Effector memory CD8-positive, alpha-beta T cell (primary cell): ENCODE measurements at regions not wholly inside any gene's neighbourhood (a gene's known extent, or its start where the extent isn't known, plus 50 kb on each side); places are given as distances from the start of the nearest gene placed in this dataset.
"Not testable (repeated sequence)": the region's sequence is repeated elsewhere in the genome, so short reads cannot be mapped to it uniquely, and the experiment has no call there.

ENCODE experiments used
- ATAC-seq: fragments of 150-1000 bp; cut with Tn5 transposase; replicated peaks from 2 replicates; pipeline ENCODE4 v1.10.0; 2021; ENCODE audit warnings: mild to moderate bottlenecking, moderate library complexity
- DNase-seq, 3 experiments: peaks; one replicate each; pipeline ENCODE4 v3.0.0; 2021
- H3K27ac Mint-ChIP-seq, 2 donors: one replicate each; pipeline ENCODE4 v1.8.0; 2022; ENCODE audit warnings: mild to moderate bottlenecking in 2 of 2, mixed read lengths in 2 of 2, moderate library complexity in 2 of 2
- H3K27me3 Mint-ChIP-seq, 2 donors: one replicate each; pipeline ENCODE4 v1.8.0; 2022; ENCODE audit warnings: mixed read lengths in 2 of 2
- H3K36me3 Mint-ChIP-seq: one replicate; pipeline ENCODE4 v1.8.0; 2022; ENCODE audit warnings: mild to moderate bottlenecking, moderate library complexity, mixed read lengths; ENCODE audit not compliant: insufficient read depth
- H3K4me1 Mint-ChIP-seq, 2 donors: one replicate each; pipeline ENCODE4 v1.8.0; 2022; ENCODE audit warnings: low read depth in 2 of 2, mixed read lengths in 2 of 2
- H3K4me3 Mint-ChIP-seq, 2 donors: one replicate each; pipeline ENCODE4 v1.8.0; 2022; ENCODE audit warnings: mild to moderate bottlenecking in 2 of 2, mixed read lengths in 2 of 2, moderate library complexity in 2 of 2
- H3K9me3 Mint-ChIP-seq, 2 donors: one replicate each; pipeline ENCODE4 v1.8.0; 2022; ENCODE audit warnings: mixed read lengths in 2 of 2

DNA sequence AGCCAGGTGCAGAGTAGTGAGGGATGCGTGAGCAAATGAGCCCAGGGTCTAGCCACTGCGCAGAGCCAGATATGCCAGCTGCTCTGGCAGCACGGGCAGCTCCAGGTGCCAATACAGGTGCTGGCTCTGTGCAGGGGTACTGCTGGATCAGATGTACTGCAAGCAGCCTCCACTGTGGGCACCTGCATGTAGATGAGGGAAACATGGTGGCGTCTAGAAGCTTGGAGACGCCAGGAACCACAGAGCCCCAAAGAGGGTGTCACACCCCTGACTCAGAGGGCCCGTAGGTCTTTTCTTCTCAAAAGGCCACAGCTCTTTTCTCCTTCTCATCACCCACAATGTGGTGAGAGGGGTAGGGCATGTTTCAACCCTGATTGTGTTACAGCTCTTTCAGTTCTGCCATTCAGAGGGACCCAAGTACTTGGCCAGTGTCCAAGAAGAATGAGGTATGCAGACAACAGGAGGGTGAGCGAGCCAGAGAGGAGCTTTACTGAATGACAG is 244.4 kb upstream of the SLITRK1 start:
- H3K4me3 Mint-ChIP-seq: peak overlapping the region in 1 of 2 donors; percentile 14
- no peaks in the 10 kb centered on the region for H3K36me3 Mint-ChIP-seq
- no peaks in the 10 kb centered on the region for H3K27me3 Mint-ChIP-seq
- DNase-seq: peak; percentile 23 to 37 (median 32)
- H3K27ac Mint-ChIP-seq: peak overlapping the region in 1 of 2 donors; percentile 62
- ATAC-seq: peak; percentile 91
- no peaks in the 10 kb centered on the region for H3K9me3 Mint-ChIP-seq
- peaks cover 2 to 10% of the 10 kb centered on the region in 2 donors for H3K4me1 Mint-ChIP-seq

DNA sequence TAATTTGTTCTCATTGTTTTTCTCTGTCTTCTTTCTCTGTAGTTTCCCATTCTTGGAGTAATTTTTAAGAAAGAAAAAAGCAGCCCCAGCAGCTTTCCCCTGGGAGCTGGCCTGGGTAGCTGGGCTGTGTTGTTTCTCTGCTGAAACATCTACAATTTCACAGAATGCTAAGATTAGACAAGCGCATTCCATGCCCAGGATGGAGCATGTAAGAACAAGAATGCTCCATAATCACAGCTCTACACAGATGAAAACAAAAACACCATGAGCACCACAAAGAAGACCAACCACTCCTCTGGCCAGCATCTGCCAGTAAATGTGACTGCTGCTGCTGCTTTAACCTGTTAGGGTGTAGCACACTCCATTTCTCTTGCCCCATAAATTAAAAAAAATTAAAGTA is 239.2 kb upstream of the SLITRK1 start:
- ATAC-seq: no peak
- Mint-ChIP-seq H3K36me3 (no peaks in the 10 kb centered on the region), H3K27ac (no peak overlapping the region), H3K9me3 (no peaks in the 10 kb centered on the region), H3K27me3 (no peaks in the 10 kb centered on the region), H3K4me1 (peaks cover under 1 to 6% of the 10 kb centered on the region in 2 donors), H3K4me3 (no peak overlapping the region)
- DNase-seq: no peak

GRCh38 chr13:84118839-84119409 is 236.7 kb upstream of the SLITRK1 start:
- H3K27me3 Mint-ChIP-seq: no peaks in the 10 kb centered on the region
- peaks cover 0 to 6% of the 10 kb centered on the region in 2 donors for H3K4me1 Mint-ChIP-seq
- no peak overlapping the region for H3K27ac Mint-ChIP-seq
- H3K9me3 Mint-ChIP-seq: no peaks in the 10 kb centered on the region
- no peaks in the 10 kb centered on the region for H3K36me3 Mint-ChIP-seq
- DNase-seq: no peak
- no peak overlapping the region for H3K4me3 Mint-ChIP-seq
- no peak for ATAC-seq

- ATAC-seq: no peak
- Mint-ChIP-seq H3K36me3 (no peaks in the 10 kb centered on the region), H3K27me3 (no peaks in the 10 kb centered on the region)
These were observed 216.0 kb upstream of the SLITRK1 start for GRCh38 chr13:84098273-84098672.

GRCh38 chr13:84097148-84097547 is 214.9 kb upstream of the SLITRK1 start:
- no peaks in the 10 kb centered on the region for H3K9me3 Mint-ChIP-seq
- H3K4me1 Mint-ChIP-seq: no peaks in the 10 kb centered on the region
- H3K27ac Mint-ChIP-seq: no peak overlapping the region
- no peaks in the 10 kb centered on the region for H3K27me3 Mint-ChIP-seq
- H3K4me3 Mint-ChIP-seq: no peak overlapping the region
- no peak for DNase-seq
- no peaks in the 10 kb centered on the region for H3K36me3 Mint-ChIP-seq
- no peak for ATAC-seq

More at GRCh38 chr13:84098273-84098672, 216.0 kb upstream of the SLITRK1 start:
- no peak overlapping the region for H3K27ac Mint-ChIP-seq
- no peak overlapping the region for H3K4me3 Mint-ChIP-seq
- H3K9me3 Mint-ChIP-seq: no peaks in the 10 kb centered on the region
- H3K4me1 Mint-ChIP-seq: no peaks in the 10 kb centered on the region
- DNase-seq: no peak

GRCh38 chr13:84096216-84096615 is 213.9 kb upstream of the SLITRK1 start:
- H3K9me3 Mint-ChIP-seq: no peaks in the 10 kb centered on the region
- no peak overlapping the region for H3K4me3 Mint-ChIP-seq
- DNase-seq (no peak), ATAC-seq (no peak)
- H3K27ac Mint-ChIP-seq: no peak overlapping the region
- no peaks in the 10 kb centered on the region for H3K27me3 Mint-ChIP-seq
- H3K4me1 Mint-ChIP-seq: no peaks in the 10 kb centered on the region
- H3K36me3 Mint-ChIP-seq: no peaks in the 10 kb centered on the region

- peaks cover 0 to 3% of the 10 kb centered on the region in 2 donors for H3K4me1 Mint-ChIP-seq
- no peak overlapping the region for H3K27ac Mint-ChIP-seq
- no peaks in the 10 kb centered on the region for H3K9me3 Mint-ChIP-seq
- no peak overlapping the region for H3K4me3 Mint-ChIP-seq
- DNase-seq (no peak), ATAC-seq (no peak)
- H3K36me3 Mint-ChIP-seq: no peaks in the 10 kb centered on the region
- no peaks in the 10 kb centered on the region for H3K27me3 Mint-ChIP-seq
These were observed 206.7 kb upstream of the SLITRK1 start for GRCh38 chr13:84088996-84089395.

GRCh38 chr13:84086847-84087162 is 204.5 kb upstream of the SLITRK1 start:
- Mint-ChIP-seq H3K27ac (no peak overlapping the region), H3K9me3 (no peaks in the 10 kb centered on the region), H3K27me3 (no peaks in the 10 kb centered on the region), H3K36me3 (no peaks in the 10 kb centered on the region), H3K4me3 (peak overlapping the region in 1 of 2 donors; percentile 73), H3K4me1 (peaks cover 0 to 3% of the 10 kb centered on the region in 2 donors)
- ATAC-seq: no peak
- no peak for DNase-seq

DNA sequence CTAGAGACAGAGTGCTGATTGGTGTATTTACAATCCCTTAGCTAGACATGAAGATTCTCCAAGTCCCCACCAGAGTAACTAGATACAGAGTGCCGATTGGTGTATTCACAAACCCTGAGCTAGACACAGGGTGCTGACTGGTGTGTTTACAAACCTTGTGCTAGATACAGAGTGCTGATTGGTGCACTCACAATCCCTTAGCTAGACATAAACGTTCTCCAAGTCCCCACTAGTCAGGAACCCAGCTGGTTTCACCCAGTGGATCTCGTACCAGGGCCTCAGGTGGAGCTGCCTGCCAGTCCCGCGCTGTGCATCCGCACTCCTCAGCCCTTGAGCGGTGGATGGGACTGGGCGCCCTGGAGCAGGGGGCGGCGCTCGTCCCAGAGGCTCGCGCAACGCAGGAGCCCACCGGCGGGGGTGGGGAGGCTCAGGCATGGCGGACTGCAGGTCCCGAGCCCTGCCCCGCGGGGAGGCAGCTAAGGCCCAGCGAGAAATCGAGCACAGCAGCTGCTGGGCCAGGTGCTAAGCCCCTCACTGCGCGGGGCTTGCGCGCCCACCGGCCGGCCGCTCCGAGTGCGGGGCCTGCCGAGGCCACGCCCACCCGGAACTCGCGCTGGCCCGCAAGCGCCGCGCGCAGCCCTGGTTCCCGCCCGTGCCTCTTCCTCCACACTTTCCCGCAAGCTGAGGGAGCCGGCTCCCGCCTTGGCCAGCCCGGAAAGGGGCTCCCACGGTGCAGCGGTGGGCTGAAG is 204.0 kb upstream of the SLITRK1 start:
- peak overlapping the region in 1 of 2 donors; percentile 73 for H3K4me3 Mint-ChIP-seq
- H3K27ac Mint-ChIP-seq, H3K36me3 Mint-ChIP-seq, H3K9me3 Mint-ChIP-seq, H3K4me1 Mint-ChIP-seq, ATAC-seq, H3K27me3 Mint-ChIP-seq: not testable (repeated sequence)
- DNase-seq: peak in 1 of 3 experiments; percentile 8

GRCh38 chr13:84082462-84082861 is 200.2 kb upstream of the SLITRK1 start:
- no peaks in the 10 kb centered on the region for H3K9me3 Mint-ChIP-seq
- no peaks in the 10 kb centered on the region for H3K27me3 Mint-ChIP-seq
- no peak overlapping the region for H3K4me3 Mint-ChIP-seq
- ATAC-seq: no peak
- H3K4me1 Mint-ChIP-seq: no peaks in the 10 kb centered on the region
- no peak overlapping the region for H3K27ac Mint-ChIP-seq
- no peak for DNase-seq
- H3K36me3 Mint-ChIP-seq: no peaks in the 10 kb centered on the region

DNA sequence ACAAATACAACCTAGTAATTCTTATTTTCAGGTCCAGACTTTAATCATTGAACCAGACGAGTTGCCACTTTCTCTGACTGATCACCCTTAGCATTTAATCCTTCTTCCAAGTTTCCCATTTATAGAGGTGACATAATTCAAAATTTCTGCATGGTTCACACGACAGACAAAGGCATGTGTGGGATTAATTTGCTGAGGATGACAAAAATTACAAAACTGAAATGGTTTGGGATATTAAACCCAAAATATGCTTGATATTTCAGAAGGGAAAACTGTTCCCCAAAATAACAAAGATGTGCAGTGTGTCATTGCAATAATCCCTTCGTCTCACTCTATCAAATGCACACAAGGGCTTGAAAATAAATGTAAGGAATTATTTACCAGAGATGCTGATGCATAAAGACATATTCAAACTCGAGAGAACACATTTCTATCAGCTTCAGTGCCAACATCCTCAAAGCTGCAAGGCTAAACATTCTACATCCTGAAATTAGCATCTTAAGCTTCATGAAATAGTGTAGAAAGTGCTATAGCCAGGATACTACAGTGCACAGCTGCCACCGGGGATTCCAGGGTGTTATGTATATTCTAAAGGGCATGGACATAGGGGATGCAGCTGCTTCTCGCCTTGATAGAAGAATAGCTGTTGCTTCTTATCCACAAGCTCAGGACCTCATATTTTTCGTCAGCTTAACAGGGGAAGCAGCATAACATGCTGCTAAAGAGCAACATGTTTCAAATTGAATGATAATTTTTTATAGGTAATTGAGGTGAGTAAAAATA is 198.7 kb upstream of the SLITRK1 start:
- H3K4me1 Mint-ChIP-seq: no peaks in the 10 kb centered on the region
- H3K9me3 Mint-ChIP-seq: no peaks in the 10 kb centered on the region
- no peaks in the 10 kb centered on the region for H3K27me3 Mint-ChIP-seq
- ATAC-seq: no peak
- no peak overlapping the region for H3K27ac Mint-ChIP-seq
- no peak for DNase-seq
- no peak overlapping the region for H3K4me3 Mint-ChIP-seq
- H3K36me3 Mint-ChIP-seq: no peaks in the 10 kb centered on the region

DNA sequence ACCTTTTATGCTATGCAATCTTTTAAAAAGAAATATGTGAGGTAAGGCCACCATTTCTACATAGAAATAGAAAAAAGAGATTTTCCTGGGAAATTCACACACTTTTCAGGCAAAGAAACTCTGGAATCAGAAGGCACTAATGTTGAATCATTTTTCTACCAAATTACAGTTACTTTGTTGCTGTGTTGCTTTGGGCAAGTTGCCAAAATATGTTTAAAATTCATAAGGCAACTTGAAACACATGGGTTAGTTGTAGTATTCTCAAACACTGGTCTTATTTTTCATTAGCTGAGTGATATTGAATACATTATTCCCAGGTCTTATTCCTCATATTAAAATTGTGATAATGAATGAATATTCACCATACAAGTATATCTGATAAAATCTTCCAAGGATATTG is 195.0 kb upstream of the SLITRK1 start:
- Mint-ChIP-seq H3K4me3 (no peak overlapping the region), H3K27me3 (no peaks in the 10 kb centered on the region), H3K36me3 (no peaks in the 10 kb centered on the region), H3K9me3 (no peaks in the 10 kb centered on the region), H3K27ac (no peak overlapping the region), H3K4me1 (no peaks in the 10 kb centered on the region)
- DNase-seq (no peak), ATAC-seq (no peak)

DNA sequence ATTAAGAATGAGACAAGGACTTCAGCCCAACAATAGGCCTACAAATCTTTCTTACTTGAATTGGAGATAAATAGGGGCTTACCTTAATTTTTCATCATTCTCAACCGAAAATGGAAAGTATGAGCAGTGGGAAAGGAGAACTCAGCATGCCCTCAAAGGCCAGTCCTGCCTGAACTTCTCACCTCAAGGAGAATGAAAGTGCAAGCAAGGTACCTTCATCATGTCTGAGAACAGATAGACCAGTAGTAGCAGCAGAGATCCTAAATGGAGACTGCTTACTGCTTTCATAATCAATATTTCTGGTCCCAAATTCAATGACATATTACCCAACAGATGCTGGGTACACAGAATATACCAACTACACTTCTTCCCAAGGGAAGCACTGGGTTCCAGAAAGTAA is 194.0 kb upstream of the SLITRK1 start:
- Mint-ChIP-seq H3K4me3 (no peak overlapping the region), H3K36me3 (no peaks in the 10 kb centered on the region), H3K4me1 (no peaks in the 10 kb centered on the region), H3K27ac (no peak overlapping the region), H3K27me3 (no peaks in the 10 kb centered on the region), H3K9me3 (no peaks in the 10 kb centered on the region)
- DNase-seq (no peak), ATAC-seq (no peak)

DNA sequence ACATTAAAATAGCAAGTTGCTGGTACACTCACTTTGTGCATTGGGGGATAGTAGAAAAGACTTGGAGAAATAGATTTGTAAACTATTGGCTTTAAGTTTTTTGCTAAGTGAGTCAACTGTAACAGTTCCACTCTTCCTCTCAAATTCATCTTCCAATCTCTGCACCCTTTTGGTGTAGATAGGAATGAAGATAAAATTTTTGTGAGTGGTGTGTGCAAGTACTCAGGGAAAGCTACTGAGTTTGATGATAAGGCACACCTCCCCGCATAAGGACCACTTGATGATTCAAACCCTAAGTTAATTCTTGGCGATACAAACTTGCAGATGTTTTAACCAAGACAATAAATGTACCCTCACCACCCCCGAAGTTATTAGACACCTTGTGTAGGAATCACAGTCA is 168.3 kb upstream of the SLITRK1 start:
- DNase-seq (no peak), ATAC-seq (no peak)
- Mint-ChIP-seq H3K9me3 (no peaks in the 10 kb centered on the region), H3K27me3 (no peaks in the 10 kb centered on the region), H3K4me1 (no peaks in the 10 kb centered on the region), H3K36me3 (no peaks in the 10 kb centered on the region), H3K4me3 (no peak overlapping the region), H3K27ac (no peak overlapping the region)
